Stimulated activated memory B cell treated with anti-CD40 and anti-IgM and Interleukin-4, amounts not matched to agents 10 μg/mL and 1 μg/mL and 100 μg/mL, for 72 hours (primary cell): ENCODE measurements at regions not wholly inside any gene's neighbourhood (a gene's known extent, or its start where the extent isn't known, plus 50 kb on each side); places are given as distances from the start of the nearest gene placed in this dataset.

Experiments used
- ATAC-seq: fragments of 150-1000 bp; cut with Tn5 transposase; 2 replicates; pipeline ENCODE4 v1.10.0; 2021
- H3K27ac Mint-ChIP-seq: one replicate; pipeline ENCODE4 v1.8.0; 2022; ENCODE audit warnings: mild to moderate bottlenecking, mixed read lengths
- H3K27me3 Mint-ChIP-seq: one replicate; pipeline ENCODE4 v1.8.0; 2022; ENCODE audit warnings: mixed read lengths
- H3K36me3 Mint-ChIP-seq: one replicate; pipeline ENCODE4 v1.8.0; 2022; ENCODE audit warnings: mixed read lengths
- H3K4me1 Mint-ChIP-seq: one replicate; pipeline ENCODE4 v1.8.0; 2022; ENCODE audit warnings: mixed read lengths
- H3K4me3 Mint-ChIP-seq: one replicate; pipeline ENCODE4 v1.8.0; 2022; ENCODE audit warnings: mild to moderate bottlenecking, moderate library complexity, mixed read lengths
- H3K9me3 Mint-ChIP-seq: one replicate; pipeline ENCODE4 v1.8.0; 2022; ENCODE audit warnings: mixed read lengths

DNA sequence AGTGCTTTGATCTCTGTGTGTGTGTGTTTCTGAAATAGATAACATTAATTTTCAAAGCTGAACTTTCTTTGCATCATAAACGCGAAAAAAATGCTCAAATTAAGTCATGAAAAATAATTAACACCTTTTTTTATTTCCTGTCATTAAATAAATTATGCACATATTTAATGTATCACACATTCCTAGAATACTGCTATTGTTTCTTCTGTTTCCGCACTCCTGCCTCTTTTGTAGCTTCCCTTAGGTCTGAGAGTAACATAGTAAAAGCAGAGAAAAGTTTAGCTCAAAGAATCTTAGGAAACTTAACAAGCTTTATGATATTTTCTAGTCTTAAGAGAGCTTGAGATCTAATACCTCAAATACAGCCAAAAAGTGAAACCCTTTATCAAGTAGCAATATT lies 504.2 kb downstream of the JRKL start:
- Mint-ChIP-seq H3K27ac (no peak overlapping the region), H3K27me3 (no peaks in the 10 kb centered on the region), H3K36me3 (no peaks in the 10 kb centered on the region), H3K9me3 (no peaks in the 10 kb centered on the region), H3K4me3 (no peak overlapping the region), H3K4me1 (no peaks in the 10 kb centered on the region)
- ATAC-seq, result no peak

GRCh38 chr11:96894587-96894986 lies 504.8 kb downstream of the JRKL start:
- Mint-ChIP-seq H3K27me3 (no peaks in the 10 kb centered on the region), H3K36me3 (no peaks in the 10 kb centered on the region), H3K4me3 (no peak overlapping the region), H3K4me1 (no peaks in the 10 kb centered on the region), H3K9me3 (peaks cover under 1% of the 10 kb centered on the region), H3K27ac (no peak overlapping the region)
- no peak for ATAC-seq

- no peak for ATAC-seq
- no peak overlapping the region for H3K27ac Mint-ChIP-seq
Observed at GRCh38 chr11:96899971-96900370, 510.2 kb downstream of the JRKL start.

GRCh38 chr11:96905143-96905542 lies 515.3 kb downstream of the JRKL start:
- Mint-ChIP-seq H3K27ac (no peak overlapping the region), H3K36me3 (no peaks in the 10 kb centered on the region), H3K4me1 (no peaks in the 10 kb centered on the region), H3K4me3 (no peak overlapping the region), H3K27me3 (no peaks in the 10 kb centered on the region), H3K9me3 (peaks cover 2% of the 10 kb centered on the region)
- ATAC-seq, result no peak

More at GRCh38 chr11:96899971-96900370, 510.2 kb downstream of the JRKL start:
- Mint-ChIP-seq H3K27me3 (no peaks in the 10 kb centered on the region), H3K36me3 (no peaks in the 10 kb centered on the region), H3K4me1 (no peaks in the 10 kb centered on the region), H3K4me3 (no peak overlapping the region), H3K9me3 (peaks cover 4% of the 10 kb centered on the region)

GRCh38 chr11:96905663-96906062 lies 515.9 kb downstream of the JRKL start:
- no peaks in the 10 kb centered on the region for H3K9me3 Mint-ChIP-seq
- ATAC-seq, result no peak
- no peaks in the 10 kb centered on the region for H3K4me1 Mint-ChIP-seq
- H3K27me3 Mint-ChIP-seq, result no peaks in the 10 kb centered on the region
- no peak overlapping the region for H3K27ac Mint-ChIP-seq
- no peaks in the 10 kb centered on the region for H3K36me3 Mint-ChIP-seq
- H3K4me3 Mint-ChIP-seq, result no peak overlapping the region

DNA sequence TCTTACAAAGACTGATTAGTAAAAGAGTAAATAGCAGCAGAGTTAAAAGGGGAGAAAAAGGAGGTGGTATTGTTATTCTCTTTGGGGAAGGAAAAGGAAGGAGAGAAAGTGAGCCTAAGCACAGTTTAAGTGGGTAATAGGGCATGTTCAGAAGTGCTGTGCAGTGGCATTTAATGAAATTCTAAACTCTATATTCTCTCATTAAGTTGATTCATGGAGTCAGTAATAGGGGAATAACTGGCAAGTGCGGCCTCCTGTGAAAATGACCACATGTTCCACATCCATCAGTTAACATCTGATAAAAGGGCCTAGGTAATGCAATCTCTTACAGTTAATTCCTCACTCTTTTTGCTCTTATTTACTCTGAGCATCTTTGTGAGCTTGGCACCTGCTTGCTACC lies 516.7 kb downstream of the JRKL start:
- no peak overlapping the region for H3K27ac Mint-ChIP-seq
- no peaks in the 10 kb centered on the region for H3K4me1 Mint-ChIP-seq
- H3K4me3 Mint-ChIP-seq, result no peak overlapping the region
- no peak for ATAC-seq
- H3K36me3 Mint-ChIP-seq, result no peaks in the 10 kb centered on the region
- no peaks in the 10 kb centered on the region for H3K9me3 Mint-ChIP-seq
- H3K27me3 Mint-ChIP-seq, result no peaks in the 10 kb centered on the region

- H3K27ac Mint-ChIP-seq, result no peak overlapping the region
- H3K36me3 Mint-ChIP-seq, result no peaks in the 10 kb centered on the region
- H3K4me3 Mint-ChIP-seq, result no peak overlapping the region
- no peak for ATAC-seq
- H3K9me3 Mint-ChIP-seq, result no peaks in the 10 kb centered on the region
- no peaks in the 10 kb centered on the region for H3K27me3 Mint-ChIP-seq
- H3K4me1 Mint-ChIP-seq, result no peaks in the 10 kb centered on the region
Observed at GRCh38 chr11:96925862-96926261, 536.0 kb downstream of the JRKL start.

GRCh38 chr11:96940227-96940626 lies 550.4 kb downstream of the JRKL start:
- no peak overlapping the region for H3K4me3 Mint-ChIP-seq

DNA sequence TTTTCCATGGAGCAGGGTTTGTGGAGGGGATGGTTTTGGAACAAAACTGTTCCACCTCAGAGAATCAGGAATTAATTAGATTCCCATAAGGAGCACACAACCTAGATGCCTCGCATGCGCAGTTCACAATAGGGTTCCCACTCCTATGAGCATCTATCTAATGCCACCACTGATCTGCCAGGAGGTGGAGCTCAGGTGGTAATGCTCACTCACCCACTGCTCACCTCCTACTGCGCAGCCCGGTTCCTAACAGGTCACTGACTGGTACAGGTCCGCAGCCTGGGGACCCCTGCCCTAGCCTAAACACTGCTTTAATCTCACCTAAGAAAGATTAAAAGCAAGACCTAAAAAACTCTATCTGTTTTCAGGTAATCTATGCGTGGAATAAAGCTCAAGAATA lies 553.0 kb downstream of the JRKL start:
- ATAC-seq, result no peak
- H3K9me3 Mint-ChIP-seq, result peaks cover 3% of the 10 kb centered on the region
- H3K4me1 Mint-ChIP-seq, result no peaks in the 10 kb centered on the region
- H3K27ac Mint-ChIP-seq, result no peak overlapping the region
- H3K27me3 Mint-ChIP-seq, result no peaks in the 10 kb centered on the region
- H3K36me3 Mint-ChIP-seq, result no peaks in the 10 kb centered on the region
- H3K4me3 Mint-ChIP-seq, result no peak overlapping the region

More at GRCh38 chr11:96940227-96940626, 550.4 kb downstream of the JRKL start:
- H3K27ac Mint-ChIP-seq, result no peak overlapping the region
- H3K27me3 Mint-ChIP-seq, result no peaks in the 10 kb centered on the region
- H3K9me3 Mint-ChIP-seq, result peaks cover 6% of the 10 kb centered on the region
- H3K4me1 Mint-ChIP-seq, result no peaks in the 10 kb centered on the region
- ATAC-seq, result no peak
- H3K36me3 Mint-ChIP-seq, result no peaks in the 10 kb centered on the region

- Mint-ChIP-seq H3K4me1 (no peaks in the 10 kb centered on the region), H3K27ac (no peak overlapping the region), H3K4me3 (no peak overlapping the region), H3K9me3 (peaks cover 3% of the 10 kb centered on the region), H3K27me3 (no peaks in the 10 kb centered on the region), H3K36me3 (no peaks in the 10 kb centered on the region)
- no peak for ATAC-seq
Observed at GRCh38 chr11:96943970-96944369, 554.2 kb downstream of the JRKL start.

- ATAC-seq, result no peak
- Mint-ChIP-seq H3K9me3 (peaks cover 5% of the 10 kb centered on the region), H3K4me3 (no peak overlapping the region), H3K27me3 (no peaks in the 10 kb centered on the region), H3K27ac (no peak overlapping the region), H3K4me1 (no peaks in the 10 kb centered on the region), H3K36me3 (no peaks in the 10 kb centered on the region)
Observed at GRCh38 chr11:96948066-96948465, 558.3 kb downstream of the JRKL start.

DNA sequence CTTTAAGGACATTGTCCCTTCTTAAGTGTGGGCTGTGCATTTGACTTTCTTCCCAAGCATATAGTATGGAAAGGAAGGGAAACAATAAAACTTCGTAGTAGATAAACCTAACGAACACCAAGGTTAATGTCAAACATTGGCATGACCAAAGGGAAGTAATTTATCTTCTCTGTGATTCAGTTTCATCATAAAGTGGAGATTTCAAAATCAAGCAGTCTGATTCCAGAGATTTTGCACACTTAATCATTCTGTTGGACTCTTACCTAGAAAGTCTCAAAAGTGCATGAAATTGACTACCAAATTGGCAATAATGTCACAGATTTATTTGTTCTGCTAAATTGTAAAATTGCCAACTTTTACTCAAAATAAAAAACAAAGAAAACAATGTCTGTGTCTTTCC lies 559.7 kb downstream of the JRKL start:
- Mint-ChIP-seq H3K27ac (no peak overlapping the region), H3K36me3 (no peaks in the 10 kb centered on the region), H3K4me3 (no peak overlapping the region), H3K9me3 (peaks cover 2% of the 10 kb centered on the region), H3K4me1 (no peaks in the 10 kb centered on the region), H3K27me3 (no peaks in the 10 kb centered on the region)
- ATAC-seq, result no peak

GRCh38 chr11:96954587-96955242 lies 564.9 kb downstream of the JRKL start:
- peaks cover 5% of the 10 kb centered on the region for H3K9me3 Mint-ChIP-seq

GRCh38 chr11:96960476-96960875 lies 570.7 kb downstream of the JRKL start:
- H3K36me3 Mint-ChIP-seq, result no peaks in the 10 kb centered on the region
- H3K4me3 Mint-ChIP-seq, result no peak overlapping the region
- no peak for ATAC-seq
- no peak overlapping the region for H3K27ac Mint-ChIP-seq
- H3K4me1 Mint-ChIP-seq, result no peaks in the 10 kb centered on the region
- no peaks in the 10 kb centered on the region for H3K27me3 Mint-ChIP-seq
- H3K9me3 Mint-ChIP-seq, result peaks cover 3% of the 10 kb centered on the region

More at GRCh38 chr11:96954587-96955242, 564.9 kb downstream of the JRKL start:
- no peaks in the 10 kb centered on the region for H3K36me3 Mint-ChIP-seq
- no peaks in the 10 kb centered on the region for H3K27me3 Mint-ChIP-seq
- ATAC-seq, result no peak
- H3K27ac Mint-ChIP-seq, result no peak overlapping the region
- H3K4me3 Mint-ChIP-seq, result no peak overlapping the region
- no peaks in the 10 kb centered on the region for H3K4me1 Mint-ChIP-seq

- no peaks in the 10 kb centered on the region for H3K4me1 Mint-ChIP-seq
- no peak for ATAC-seq
- no peak overlapping the region for H3K4me3 Mint-ChIP-seq
- no peaks in the 10 kb centered on the region for H3K27me3 Mint-ChIP-seq
- H3K36me3 Mint-ChIP-seq, result no peaks in the 10 kb centered on the region
- H3K27ac Mint-ChIP-seq, result no peak overlapping the region
- H3K9me3 Mint-ChIP-seq, result peaks cover 3% of the 10 kb centered on the region
Observed at GRCh38 chr11:96960926-96961325, 571.1 kb downstream of the JRKL start.

- no peaks in the 10 kb centered on the region for H3K4me1 Mint-ChIP-seq
Observed at GRCh38 chr11:96961931-96962330, 572.1 kb downstream of the JRKL start.

More at GRCh38 chr11:96961931-96962330, 572.1 kb downstream of the JRKL start:
- Mint-ChIP-seq H3K27me3 (no peaks in the 10 kb centered on the region), H3K27ac (no peak overlapping the region), H3K4me3 (no peak overlapping the region), H3K9me3 (no peaks in the 10 kb centered on the region), H3K36me3 (no peaks in the 10 kb centered on the region)
- ATAC-seq, result no peak
